Smooth muscle cell (in vitro differentiated cells): ENCODE measurements at regions not wholly inside any gene's neighbourhood (a gene's known extent, or its start where the extent isn't known, plus 50 kb on each side); places are given as distances from the start of the nearest gene placed in this dataset.

ENCODE experiments used
- DNase-seq: peaks from one replicate; lab custom pipeline; 2025; ENCODE audit not compliant: unreplicated experiment; lab: John Stamatoyannopoulos, UW
- H2AFZ ChIP-seq: fragments of 200-600 bp; sonication (generic); 2 replicates; pipeline ENCODE4 v1.6.0; 2016; ENCODE audit warnings: antibody characterized with exemption, low read depth, mild to moderate bottlenecking
- H3F3A ChIP-seq: fragments of 200-600 bp; sonication (generic); 2 replicates; pipeline ENCODE4 v1.6.0; 2017; ENCODE audit warnings: antibody characterized with exemption, low read depth
- H3K27ac ChIP-seq: fragments of 200-600 bp; sonication (generic); 2 replicates; pipeline ENCODE4 v1.5.1; 2016; ENCODE audit warnings: low read depth, mild to moderate bottlenecking
- H3K27me3 ChIP-seq: fragments of 200-600 bp; sonication (generic); 2 replicates; pipeline ENCODE4 v1.6.1; 2016; ENCODE audit warnings: low read depth, mild to moderate bottlenecking
- H3K36me3 ChIP-seq: fragments of 200-600 bp; sonication (generic); 2 replicates; pipeline ENCODE4 v1.5.1; 2016; ENCODE audit warnings: low read depth
- H3K4me1 ChIP-seq: fragments of 200-600 bp; sonication (generic); 2 replicates; pipeline ENCODE4 v1.5.1; 2016; ENCODE audit warnings: low read depth
- H3K4me2 ChIP-seq: fragments of 200-600 bp; sonication (generic); 2 replicates; pipeline ENCODE4 v1.6.0; 2016; ENCODE audit warnings: mild to moderate bottlenecking
- H3K4me3 ChIP-seq: fragments of 200-600 bp; sonication (generic); 2 replicates; pipeline ENCODE4 v1.5.1; 2016; ENCODE audit warnings: mild to moderate bottlenecking
- H3K79me2 ChIP-seq: fragments of 200-600 bp; sonication (generic); 2 replicates; pipeline ENCODE4 v1.6.0; 2016; ENCODE audit warnings: low read depth, mild to moderate bottlenecking
- H3K9ac ChIP-seq: fragments of 200-600 bp; sonication (generic); 2 replicates; pipeline ENCODE4 v1.6.0; 2016; ENCODE audit warnings: low read depth
- H3K9me3 ChIP-seq: fragments of 200-600 bp; sonication (generic); replicated peaks from 2 replicates; pipeline ENCODE4 v1.5.1; 2016; ENCODE audit warnings: low read depth
- H4K20me1 ChIP-seq: fragments of 200-600 bp; sonication (generic); 2 replicates; pipeline ENCODE4 v1.6.0; 2016; ENCODE audit warnings: low read depth
- WGBS: methylation state at CpG from one replicate; pipeline ENCODE4 v1.1.7; 2016; ENCODE audit warnings: low lambda C conversion rate; 5-methylcytosine and 5-hydroxymethylcytosine counted together
- TF ChIP-seq, protein P1 (sequence below): fragments of 200-600 bp; sonication (generic); IDR thresholded peaks from 2 replicates; pipeline ENCODE4 v1.5.1; 2017; ENCODE audit warnings: borderline replicate concordance, mild to moderate bottlenecking, antibody characterized with exemption; ENCODE audit not compliant: insufficient read depth, poor library complexity, severe bottlenecking

DNA sequence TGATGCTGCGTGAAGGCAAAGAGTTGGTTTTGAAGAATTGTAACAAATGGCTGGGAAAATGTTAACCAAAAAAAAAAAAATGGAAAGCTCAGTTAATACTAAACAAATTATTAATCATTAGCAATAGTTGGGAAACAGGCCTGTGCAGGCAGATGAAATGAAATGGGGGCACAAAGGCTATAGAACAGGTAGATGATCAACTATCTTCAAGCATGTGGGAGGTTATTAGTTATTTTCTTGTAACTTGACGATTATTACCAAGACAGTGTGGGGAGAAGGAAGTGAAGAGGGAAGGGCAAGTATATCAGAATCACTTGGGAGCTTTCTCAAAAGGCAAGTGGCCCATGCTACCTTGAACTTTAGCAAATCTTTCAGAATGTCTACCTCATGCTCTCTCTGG lies 351.9 kb downstream of the BCOR start:
- Histone ChIP-seq H3K27ac (no peak overlapping the region), H4K20me1 (no peaks in the 10 kb centered on the region), H3K4me2 (no peak overlapping the region), H3K4me1 (no peaks in the 10 kb centered on the region), H3F3A (no peaks in the 10 kb centered on the region), H2AFZ (no peak overlapping the region), H3K27me3 (no peaks in the 10 kb centered on the region), H3K9me3 (no peaks in the 10 kb centered on the region), H3K9ac (no peak overlapping the region), H3K4me3 (no peak overlapping the region), H3K36me3 (no peaks in the 10 kb centered on the region), H3K79me2 (no peaks in the 10 kb centered on the region)
- 95% methylated on average over 2 of the region's 2 CpGs for WGBS
- DNase-seq, result no peak
- TF ChIP-seq, protein P1, sequence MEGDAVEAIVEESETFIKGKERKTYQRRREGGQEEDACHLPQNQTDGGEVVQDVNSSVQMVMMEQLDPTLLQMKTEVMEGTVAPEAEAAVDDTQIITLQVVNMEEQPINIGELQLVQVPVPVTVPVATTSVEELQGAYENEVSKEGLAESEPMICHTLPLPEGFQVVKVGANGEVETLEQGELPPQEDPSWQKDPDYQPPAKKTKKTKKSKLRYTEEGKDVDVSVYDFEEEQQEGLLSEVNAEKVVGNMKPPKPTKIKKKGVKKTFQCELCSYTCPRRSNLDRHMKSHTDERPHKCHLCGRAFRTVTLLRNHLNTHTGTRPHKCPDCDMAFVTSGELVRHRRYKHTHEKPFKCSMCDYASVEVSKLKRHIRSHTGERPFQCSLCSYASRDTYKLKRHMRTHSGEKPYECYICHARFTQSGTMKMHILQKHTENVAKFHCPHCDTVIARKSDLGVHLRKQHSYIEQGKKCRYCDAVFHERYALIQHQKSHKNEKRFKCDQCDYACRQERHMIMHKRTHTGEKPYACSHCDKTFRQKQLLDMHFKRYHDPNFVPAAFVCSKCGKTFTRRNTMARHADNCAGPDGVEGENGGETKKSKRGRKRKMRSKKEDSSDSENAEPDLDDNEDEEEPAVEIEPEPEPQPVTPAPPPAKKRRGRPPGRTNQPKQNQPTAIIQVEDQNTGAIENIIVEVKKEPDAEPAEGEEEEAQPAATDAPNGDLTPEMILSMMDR, result no peak

DNA sequence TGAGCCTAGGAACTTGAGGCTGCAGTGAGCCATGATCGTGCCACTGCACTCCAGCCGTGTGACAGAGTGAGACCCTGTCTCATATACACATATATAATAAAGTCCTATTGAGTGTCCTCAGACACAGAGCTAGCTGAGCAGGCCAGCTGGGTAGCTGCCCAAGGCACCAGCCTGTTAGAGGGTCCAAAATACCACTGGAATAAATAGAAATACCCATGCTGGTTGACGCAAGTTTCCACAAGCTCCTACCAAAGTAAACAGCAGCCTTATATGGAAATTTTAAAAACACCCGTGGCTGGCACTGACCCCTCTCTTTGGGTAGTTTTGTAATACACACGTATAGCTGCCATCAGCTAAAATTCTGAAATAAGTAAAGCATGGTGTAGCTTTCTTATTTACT lies 348.6 kb downstream of the BCOR start:
- H3K9ac ChIP-seq, result no peak overlapping the region
- no peaks in the 10 kb centered on the region for H3K4me1 ChIP-seq
- no peak overlapping the region for H3K4me3 ChIP-seq
- H3F3A ChIP-seq, result peaks cover 4% of the 10 kb centered on the region
- no peak overlapping the region for H3K4me2 ChIP-seq
- TF ChIP-seq, protein P1, result no peak
- DNase-seq, result no peak
- no peaks in the 10 kb centered on the region for H3K9me3 ChIP-seq
- WGBS, result 89% methylated on average over 5 of the region's 5 CpGs
- H2AFZ ChIP-seq, result no peak overlapping the region
- H4K20me1 ChIP-seq, result no peaks in the 10 kb centered on the region
- no peak overlapping the region for H3K27ac ChIP-seq
- H3K36me3 ChIP-seq, result no peaks in the 10 kb centered on the region
- H3K27me3 ChIP-seq, result no peaks in the 10 kb centered on the region
- H3K79me2 ChIP-seq, result no peaks in the 10 kb centered on the region

DNA sequence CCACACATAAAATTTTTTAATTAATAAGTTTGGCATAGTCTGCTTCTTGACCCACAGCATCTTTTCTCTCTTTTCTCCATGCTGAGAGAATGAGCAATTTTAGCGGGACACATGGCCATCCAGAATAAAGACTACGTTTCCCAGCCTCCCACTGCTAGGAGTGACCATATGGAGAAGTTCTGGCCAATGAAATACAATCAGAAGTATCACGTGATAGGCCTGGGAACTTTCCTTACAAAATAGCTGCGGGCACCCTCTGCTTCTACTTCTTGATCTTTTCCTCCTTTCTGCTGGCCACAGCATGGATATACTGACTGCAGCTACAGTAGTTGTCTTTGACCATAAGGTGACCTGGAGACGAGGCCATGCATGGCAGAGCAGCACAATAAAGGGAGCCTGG lies 348.0 kb downstream of the BCOR start:
- no peaks in the 10 kb centered on the region for H3K79me2 ChIP-seq
- TF ChIP-seq, protein P1, result no peak
- H3K27ac ChIP-seq, result no peak overlapping the region
- H3K4me2 ChIP-seq, result no peak overlapping the region
- DNase-seq, result no peak
- no peaks in the 10 kb centered on the region for H3K27me3 ChIP-seq
- H3K9ac ChIP-seq, result no peak overlapping the region
- no peaks in the 10 kb centered on the region for H3K9me3 ChIP-seq
- H2AFZ ChIP-seq, result no peak overlapping the region
- H3K4me3 ChIP-seq, result no peak overlapping the region
- H3K4me1 ChIP-seq, result peaks cover 2% of the 10 kb centered on the region
- H3F3A ChIP-seq, result peaks cover 7% of the 10 kb centered on the region
- 85% methylated on average over 5 of the region's 5 CpGs for WGBS
- H4K20me1 ChIP-seq, result no peaks in the 10 kb centered on the region
- H3K36me3 ChIP-seq, result no peaks in the 10 kb centered on the region

DNA sequence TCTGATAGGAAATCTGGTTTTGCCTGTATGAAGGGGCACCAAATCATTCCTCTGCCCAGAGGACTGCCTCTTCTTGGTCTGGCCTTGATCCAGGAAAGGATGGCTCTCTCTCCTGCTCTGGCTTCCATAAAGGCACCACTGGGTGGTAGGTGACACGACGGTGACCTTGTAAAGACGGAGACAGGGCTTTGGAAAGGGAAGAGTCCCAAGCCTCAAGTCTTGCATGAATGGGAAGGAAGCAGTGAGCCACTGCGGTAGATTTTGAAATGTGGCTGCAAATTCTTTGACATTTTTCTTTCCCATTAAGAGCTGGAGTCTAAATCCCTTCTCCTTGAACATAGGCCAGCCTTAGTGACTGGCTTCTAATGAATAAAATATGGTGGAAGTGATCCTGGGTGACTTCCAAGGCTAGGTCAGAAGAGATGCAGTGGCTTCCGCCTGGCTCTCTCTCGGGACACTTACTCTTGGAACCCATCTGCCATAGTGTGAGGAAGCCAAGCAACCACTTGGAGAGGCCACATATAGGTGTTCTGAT lies 347.4 kb downstream of the BCOR start:
- TF ChIP-seq, protein P1, result no peak
- no peaks in the 10 kb centered on the region for H3K9me3 ChIP-seq

More for the DNA sequence above, 347.4 kb downstream of the BCOR start:
- H4K20me1 ChIP-seq, result no peaks in the 10 kb centered on the region
- no peaks in the 10 kb centered on the region for H3K79me2 ChIP-seq
- H3K9ac ChIP-seq, result no peak overlapping the region
- H3F3A ChIP-seq, result peaks cover 9% of the 10 kb centered on the region
- no peak overlapping the region for H3K4me3 ChIP-seq
- no peak overlapping the region for H3K4me2 ChIP-seq
- WGBS, result 97% methylated on average over 6 of the region's 6 CpGs
- DNase-seq, result no peak
- no peak overlapping the region for H2AFZ ChIP-seq
- H3K4me1 ChIP-seq, result peaks cover 8% of the 10 kb centered on the region
- no peak overlapping the region for H3K27ac ChIP-seq
- no peaks in the 10 kb centered on the region for H3K27me3 ChIP-seq
- no peaks in the 10 kb centered on the region for H3K36me3 ChIP-seq
